ENCODE measurements at regions not wholly inside any gene's neighbourhood (a gene's known extent, or its start where the extent isn't known, plus 50 kb on each side); places are given as distances from the start of the nearest gene placed in this dataset.
"Not testable (repeated sequence)": the region's sequence is repeated elsewhere in the genome, so short reads cannot be mapped to it uniquely, and the experiment has no call there.

GRCh38 chr21:14675774-14676530 lies 129.8 kb upstream of the SAMSN1 start:
- no peak for DNase-seq

GRCh38 chr21:14673649-14674048 lies 127.5 kb upstream of the SAMSN1 start:
- DNase-seq: no peak

GRCh38 chr21:14672466-14672865 lies 126.4 kb upstream of the SAMSN1 start:
- no peak for DNase-seq

- no peak for DNase-seq
Measured at GRCh38 chr21:14670409-14670808, 124.3 kb upstream of the SAMSN1 start.

GRCh38 chr21:14669092-14669491 lies 123.0 kb upstream of the SAMSN1 start:
- DNase-seq: not testable (repeated sequence)

DNA sequence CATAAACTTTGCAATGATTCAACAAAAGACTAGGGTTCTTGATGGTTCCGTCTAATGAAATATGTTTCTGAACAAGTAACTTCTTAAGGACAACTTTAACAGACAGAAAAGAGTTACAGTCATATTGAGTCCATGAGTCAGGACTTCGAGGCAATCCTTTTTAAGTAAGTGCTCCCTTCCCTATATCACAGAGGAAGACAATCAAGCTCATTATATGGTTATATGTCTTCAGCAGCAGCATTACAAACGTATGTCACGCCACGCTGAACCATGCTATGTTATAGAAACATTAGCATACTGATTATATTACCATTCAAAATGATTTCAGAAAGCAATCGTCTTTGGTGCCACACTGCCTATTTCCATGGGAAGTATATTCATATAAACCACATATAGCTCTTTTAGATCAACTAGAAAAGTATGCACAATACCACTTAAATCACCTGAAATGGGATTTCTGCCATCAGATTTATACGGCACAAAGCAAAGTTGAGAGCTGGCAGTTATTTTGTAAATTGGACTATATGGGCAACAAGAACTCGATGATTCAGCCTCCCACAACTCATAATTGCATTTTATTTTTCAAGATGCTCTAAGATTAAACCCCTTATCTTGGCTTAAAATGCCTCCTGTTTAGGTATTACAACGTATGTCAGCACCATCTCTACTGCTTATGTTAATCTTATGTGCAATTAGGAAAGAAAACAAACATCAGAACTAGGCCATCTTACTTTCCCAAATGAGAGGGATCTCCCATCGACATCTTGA lies 111.3 kb upstream of the SAMSN1 start:
- no peak for DNase-seq

DNA sequence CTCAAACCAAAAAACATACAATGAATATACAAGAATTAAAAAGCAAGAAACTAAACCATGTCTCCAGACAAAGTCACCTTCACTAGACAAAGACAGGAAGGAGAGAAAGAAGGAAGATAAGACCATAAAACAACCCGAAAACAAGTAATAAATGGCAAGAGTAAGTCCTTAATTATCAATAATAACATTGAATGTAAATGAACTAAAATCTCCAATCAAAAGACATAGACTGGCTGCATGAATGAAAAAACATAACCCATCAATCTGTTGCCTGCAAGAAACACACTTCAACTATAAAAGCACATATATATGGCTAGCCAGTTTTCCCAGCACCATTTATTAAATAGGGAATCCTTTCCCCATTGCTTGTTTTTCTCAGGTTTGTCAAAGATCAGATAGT lies 100.8 kb upstream of the SAMSN1 start:
- DNase-seq: no peak

GRCh38 chr21:14645702-14646101 lies 99.6 kb upstream of the SAMSN1 start:
- DNase-seq: no peak

DNA sequence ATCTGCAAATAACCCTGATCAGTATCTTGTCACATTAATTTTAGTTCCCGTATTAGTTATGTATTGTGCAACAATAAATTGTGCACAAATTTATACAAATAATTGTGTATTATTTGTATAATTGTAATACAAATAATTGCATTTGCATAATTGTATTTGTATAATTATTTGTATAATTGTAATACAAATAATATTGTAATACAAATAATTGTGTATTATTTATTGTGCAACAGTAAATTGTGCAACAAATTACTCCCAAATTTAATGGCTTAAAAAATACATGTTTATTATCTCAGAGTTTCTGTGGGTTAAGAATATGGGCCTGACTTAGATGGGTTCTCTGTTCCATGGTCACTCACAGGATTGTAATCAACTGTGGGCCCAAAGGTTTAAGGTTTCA lies 86.2 kb upstream of the SAMSN1 start:
- DNase-seq: no peak

GRCh38 chr21:14630556-14631069 lies 84.5 kb upstream of the SAMSN1 start:
- no peak for DNase-seq

DNA sequence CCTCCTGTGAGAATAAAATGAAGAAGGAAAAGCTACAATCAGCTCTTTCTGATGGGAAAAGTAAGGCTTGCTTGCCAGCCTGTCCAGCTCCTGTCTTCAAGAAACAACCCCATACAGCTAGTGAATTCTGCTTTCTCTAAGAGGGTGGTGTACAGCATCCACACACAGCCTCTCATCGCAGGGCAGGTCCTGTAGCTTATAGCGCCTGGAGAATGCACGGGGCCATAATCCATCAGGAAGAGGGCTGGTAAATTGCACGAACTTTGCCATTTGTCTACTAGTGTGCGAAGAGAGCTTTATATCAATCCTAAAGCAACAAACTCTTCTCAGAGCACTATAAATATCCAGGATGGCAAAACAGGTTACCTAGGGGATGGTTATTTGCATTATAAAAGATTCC lies 83.3 kb upstream of the SAMSN1 start:
- no peak for DNase-seq

GRCh38 chr21:14623079-14623478 lies 77.0 kb upstream of the SAMSN1 start:
- DNase-seq: not testable (repeated sequence)

DNA sequence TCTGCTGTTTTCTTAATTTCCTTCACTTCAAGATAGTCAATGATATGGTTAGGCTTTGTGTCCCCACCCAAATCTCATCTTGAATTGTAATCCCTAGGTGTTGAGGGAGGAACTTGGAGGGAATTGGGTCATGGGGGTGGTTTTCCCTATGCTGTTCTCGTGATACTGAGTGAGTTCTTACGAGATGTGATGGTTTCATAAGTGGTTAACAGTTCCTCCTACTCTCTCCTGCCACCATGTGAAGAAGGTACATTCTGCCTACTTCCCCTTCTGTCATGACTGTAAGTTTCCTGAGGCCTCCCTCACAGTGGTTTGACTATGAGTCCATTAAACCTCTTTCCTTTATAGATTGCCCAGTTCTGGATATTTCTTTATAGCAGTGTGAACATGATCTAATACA lies 74.0 kb upstream of the SAMSN1 start:
- DNase-seq: no peak

DNA sequence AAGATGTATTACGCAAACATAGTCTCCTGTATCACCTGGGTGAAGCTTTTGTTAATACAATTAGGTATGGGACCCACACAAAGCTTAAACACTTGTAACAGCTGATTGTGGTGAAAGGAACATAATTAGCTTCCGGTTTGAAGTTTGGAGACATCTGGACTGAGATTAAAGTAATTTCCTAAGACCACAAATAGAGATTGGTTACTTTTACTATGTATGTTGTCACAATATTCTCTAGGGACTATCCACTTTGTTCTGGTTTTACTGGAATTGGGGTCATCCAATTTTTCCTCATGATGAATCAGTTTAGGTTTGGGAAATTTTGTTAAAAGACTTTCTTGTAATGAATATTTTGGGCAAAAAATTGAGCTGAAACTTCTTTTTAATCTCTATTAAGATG lies 71.8 kb upstream of the SAMSN1 start:
- DNase-seq: no peak

DNA sequence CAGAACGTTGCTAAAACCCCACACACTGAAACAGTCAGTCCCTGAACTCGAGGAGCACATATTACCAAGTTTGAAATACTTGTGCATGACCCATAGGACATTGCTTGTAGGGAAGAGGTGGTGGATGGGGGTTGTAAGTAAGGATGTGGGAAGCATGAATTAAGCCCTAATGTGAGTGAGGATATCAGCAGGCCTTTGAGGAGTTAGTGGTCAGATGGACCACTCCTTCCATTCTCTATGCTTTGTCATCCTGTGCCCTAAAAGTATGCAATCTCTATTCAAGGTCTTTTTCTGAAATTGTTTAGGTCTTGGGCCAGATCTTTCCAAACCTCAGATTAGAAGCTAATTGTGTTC lies 70.9 kb upstream of the SAMSN1 start:
- no peak for DNase-seq

DNA sequence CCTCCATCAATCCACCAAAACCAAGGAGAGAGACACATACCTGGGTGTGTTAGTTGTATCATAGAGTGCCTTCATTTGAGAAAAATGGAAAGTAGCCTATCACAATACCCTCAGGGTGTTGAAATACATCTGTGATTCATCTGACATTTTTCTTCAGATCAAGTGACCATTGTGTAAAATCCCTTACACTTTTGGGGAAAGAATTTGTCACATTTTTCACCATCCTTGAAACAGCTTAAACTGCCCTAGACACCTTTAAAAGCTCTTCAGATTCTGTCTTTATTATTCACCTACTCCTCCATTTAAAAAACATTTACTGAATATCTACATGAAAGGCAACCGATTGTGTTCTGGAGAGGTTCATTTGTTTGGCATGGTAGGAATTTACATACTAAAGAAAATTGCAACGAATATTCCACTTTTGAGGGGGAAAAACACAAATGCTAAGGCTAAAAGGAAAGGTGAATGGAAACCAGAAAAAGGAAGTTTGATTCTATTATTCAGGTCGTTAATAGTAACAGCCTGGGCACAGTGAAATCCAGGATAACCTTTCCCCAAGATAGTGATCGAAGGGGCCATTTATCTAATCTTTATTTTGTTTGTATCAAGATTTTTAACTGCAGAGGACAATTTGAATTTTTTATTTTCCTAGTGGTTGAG lies 70.4 kb upstream of the SAMSN1 start:
- no peak for DNase-seq

DNA sequence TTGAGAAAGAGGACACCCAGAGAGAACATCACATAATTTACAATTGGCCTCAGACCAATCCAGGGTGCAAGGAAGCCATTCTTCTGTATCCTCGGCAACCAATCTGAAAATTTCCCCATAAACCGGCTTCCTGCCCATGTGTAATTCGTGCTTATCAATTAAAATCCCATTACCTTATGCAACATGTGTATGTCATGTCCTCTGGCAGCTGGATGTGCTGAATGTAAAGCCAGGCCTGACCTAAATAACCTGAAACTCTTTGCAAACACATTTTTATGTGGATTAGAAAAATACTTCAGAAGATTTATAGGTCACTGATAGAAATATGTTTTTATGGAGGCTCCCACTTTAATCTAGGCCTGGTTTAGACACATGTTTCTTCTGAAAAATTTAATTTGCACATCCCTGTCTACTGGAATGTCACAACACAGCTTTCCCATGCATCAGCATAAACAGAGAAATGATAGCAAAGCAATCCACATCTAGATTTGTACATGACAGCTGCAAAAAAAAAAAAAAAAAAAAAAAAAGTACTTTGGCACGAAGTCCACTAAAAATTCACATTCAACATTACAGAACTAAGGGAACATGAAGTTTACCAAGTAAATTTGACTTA lies 69.4 kb upstream of the SAMSN1 start:
- DNase-seq: no peak

- DNase-seq: no peak
Measured at GRCh38 chr21:14614287-14614686, 68.2 kb upstream of the SAMSN1 start.

GRCh38 chr21:14613486-14614224 lies 67.5 kb upstream of the SAMSN1 start:
- DNase-seq: no peak

DNA sequence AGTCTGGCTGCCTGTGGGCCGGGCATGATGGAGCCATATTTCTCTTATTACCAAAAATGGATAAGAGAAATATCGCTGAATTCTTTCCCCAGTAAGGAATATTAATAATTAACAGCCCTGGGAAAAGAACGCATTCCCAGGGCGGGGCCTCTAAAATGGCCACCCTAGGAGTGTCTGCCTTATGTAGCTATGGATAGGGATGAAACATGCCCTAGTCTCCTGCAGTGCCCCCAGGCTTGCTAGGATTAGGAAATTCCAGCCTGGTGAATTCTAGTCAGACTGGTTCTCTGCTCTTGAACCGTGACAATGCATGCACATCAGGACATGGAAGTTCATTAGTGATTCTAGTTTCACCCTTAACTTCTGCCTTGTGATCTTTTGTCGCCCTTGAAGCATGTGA lies 64.0 kb upstream of the SAMSN1 start:
- DNase-seq: not testable (repeated sequence)

DNA sequence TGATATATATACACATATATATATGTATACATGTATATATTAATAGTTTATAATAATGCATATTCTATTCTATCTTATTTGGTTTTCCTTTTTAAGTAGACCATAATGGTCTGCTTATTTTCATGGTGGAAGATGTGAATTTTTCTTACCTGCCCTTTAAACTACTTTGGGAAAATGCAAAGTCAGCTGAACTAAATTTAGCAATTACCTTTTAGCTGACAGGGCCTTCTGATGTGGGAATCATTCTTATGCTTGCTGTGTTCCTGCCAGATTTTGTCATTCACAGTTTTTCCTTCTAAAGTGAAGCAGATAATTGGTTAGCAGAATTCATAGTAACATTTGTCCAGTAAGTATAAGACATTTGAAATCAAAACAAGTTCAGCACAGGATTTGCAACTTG lies 63.2 kb upstream of the SAMSN1 start:
- no peak for DNase-seq

DNA sequence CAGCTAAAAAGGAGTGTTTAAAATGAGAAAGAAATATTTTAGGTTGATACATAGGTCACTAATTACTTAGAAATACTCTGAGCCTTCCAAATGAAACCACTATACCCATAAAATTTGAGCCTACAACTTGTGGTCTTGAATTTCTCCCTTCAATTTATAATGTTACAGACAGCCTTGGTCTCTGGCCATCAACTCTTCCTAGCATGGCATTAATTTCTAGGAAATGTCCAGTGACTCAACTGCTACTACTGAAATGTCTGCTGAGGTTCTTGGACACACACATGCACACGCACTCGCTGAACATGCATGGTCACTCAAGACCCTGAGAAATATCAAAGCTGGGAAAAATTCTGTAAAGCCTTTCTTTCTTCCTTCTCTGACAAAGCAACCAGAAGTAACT lies 61.1 kb upstream of the SAMSN1 start:
- no peak for DNase-seq

GRCh38 chr21:14603202-14603601 lies 57.1 kb upstream of the SAMSN1 start:
- no peak for DNase-seq
